OCI-LY3 (cell line): ENCODE measurements at regions not wholly inside any gene's neighbourhood (a gene's known extent, or its start where the extent isn't known, plus 50 kb on each side); places are given as distances from the start of the nearest gene placed in this dataset.

ENCODE experiments used
- H2AFZ ChIP-seq: fragments of 200-600, 300-600 bp; shearing (Covaris generic); 2 replicates; pipeline ENCODE4 v1.6.0; 2014; ENCODE audit warnings: antibody characterized with exemption, low read depth, low read length
- H3K27ac ChIP-seq: fragments of 200-600, 300-600 bp; sonication (generic); 2 replicates; pipeline ENCODE4 v1.5.1; 2014; ENCODE audit warnings: mild to moderate bottlenecking, low read length, moderate library complexity, mixed read lengths
- H3K27me3 ChIP-seq: fragments of 200-600, 300-600 bp; sonication (generic); 2 replicates; pipeline ENCODE4 v1.6.1; 2014; ENCODE audit warnings: low read depth, low read length, mixed read lengths
- H3K36me3 ChIP-seq: fragments of 200-600, 300-600 bp; sonication (generic); replicated peaks from 2 replicates; pipeline ENCODE3; 2014; ENCODE audit warnings: low read depth, low read length, mixed read lengths
- H3K4me1 ChIP-seq: fragments of 300-600, 200-600 bp; sonication (generic); 2 replicates; pipeline ENCODE4 v1.6.1; 2014; ENCODE audit warnings: low read length, mixed read lengths
- H3K4me2 ChIP-seq: fragments of 200-600, 300-600 bp; sonication (generic); 2 replicates; pipeline ENCODE4 v1.6.1; 2014; ENCODE audit warnings: low read length, mixed read lengths
- H3K4me3 ChIP-seq: fragments of 300-600, 200-600 bp; sonication (generic); 2 replicates; pipeline ENCODE4 v1.5.1; 2014; ENCODE audit warnings: antibody characterized with exemption, mild to moderate bottlenecking, low read length, moderate library complexity
- H3K79me2 ChIP-seq: fragments of 300-600, 200-600 bp; shearing (Covaris generic); 2 replicates; pipeline ENCODE4 v1.6.1; 2014; ENCODE audit warnings: mild to moderate bottlenecking, low read length, mixed read lengths
- H3K9ac ChIP-seq: fragments of 300-600, 200-600 bp; shearing (Covaris generic); 2 replicates; pipeline ENCODE4 v1.6.0; 2014; ENCODE audit warnings: mild to moderate bottlenecking, low read length, moderate library complexity
- H3K9me3 ChIP-seq: fragments of 200-600, 300-600 bp; shearing (Covaris generic); 2 replicates; pipeline ENCODE4 v1.6.1; 2014; ENCODE audit warnings: low read length, mixed read lengths; ENCODE audit not compliant: insufficient read depth
- H4K20me1 ChIP-seq: fragments of 200-600, 300-600 bp; sonication (generic); 2 replicates; pipeline ENCODE4 v1.6.1; 2016; ENCODE audit warnings: low read length, mixed read lengths; ENCODE audit not compliant: insufficient read depth
- CTCF ChIP-seq: fragments of 200-600, 300-600 bp; sonication (generic); IDR thresholded peaks from 2 replicates; pipeline ENCODE4 v1.5.1; 2014; ENCODE audit warnings: antibody characterized with exemption, low read length, low read depth
- EZH2phosphoT487 ChIP-seq: fragments of 200-600 bp; shearing (Covaris generic); IDR thresholded peaks from 2 replicates; pipeline ENCODE4 v1.6.1; 2018; ENCODE audit warnings: antibody characterized with exemption, mixed run types, low read depth

- H3K27me3 ChIP-seq: peaks cover 12% of the 10 kb centered on the region
- no peaks in the 10 kb centered on the region for H3K9me3 ChIP-seq
- H3K4me1 ChIP-seq: peaks cover 5% of the 10 kb centered on the region
- H3K27ac ChIP-seq: no peak overlapping the region
- H2AFZ ChIP-seq: no peak overlapping the region
- H3K9ac ChIP-seq: no peak overlapping the region
- H3K4me3 ChIP-seq: no peak overlapping the region
- no peak overlapping the region for H3K4me2 ChIP-seq
- H4K20me1 ChIP-seq: no peaks in the 10 kb centered on the region
- no peak for TF ChIP-seq EZH2phosphoT487
- no peak for TF ChIP-seq CTCF
- H3K79me2 ChIP-seq: no peaks in the 10 kb centered on the region
- H3K36me3 ChIP-seq: no peaks in the 10 kb centered on the region
Observed at GRCh38 chr3:44179246-44179645, 62.4 kb upstream of the TOPAZ1 start.

- no peak overlapping the region for H3K27ac ChIP-seq
- H3K4me2 ChIP-seq: peak overlapping the region; percentile 65
- no peaks in the 10 kb centered on the region for H3K79me2 ChIP-seq
- H2AFZ ChIP-seq: 0 out of 2 replicates have a peak overlapping the region, but pooled peaks have one; percentile 8
- H4K20me1 ChIP-seq: no peaks in the 10 kb centered on the region
- H3K9ac ChIP-seq: no peak overlapping the region
- H3K4me3 ChIP-seq: peak overlapping the region; percentile 41
- no peaks in the 10 kb centered on the region for H3K9me3 ChIP-seq
- no peaks in the 10 kb centered on the region for H3K36me3 ChIP-seq
- peak; percentile 34 for TF ChIP-seq CTCF
- no peak for TF ChIP-seq EZH2phosphoT487
- H3K27me3 ChIP-seq: peaks cover 7% of the 10 kb centered on the region; the same call in 1 of the 2 replicates
- H3K4me1 ChIP-seq: peaks cover 38% of the 10 kb centered on the region
Observed at GRCh38 chr3:44184319-44184953, 57.2 kb upstream of the TOPAZ1 start.

- Histone ChIP-seq H3K9me3 (no peaks in the 10 kb centered on the region), H3K27me3 (peaks cover 7% of the 10 kb centered on the region; the same call in 1 of the 2 replicates), H3K9ac (no peak overlapping the region), H3K36me3 (no peaks in the 10 kb centered on the region), H3K79me2 (no peaks in the 10 kb centered on the region), H3K4me2 (no peak overlapping the region), H3K4me1 (peaks cover 38% of the 10 kb centered on the region), H3K27ac (no peak overlapping the region), H2AFZ (no peak overlapping the region), H3K4me3 (no peak overlapping the region), H4K20me1 (no peaks in the 10 kb centered on the region)
- TF ChIP-seq EZH2phosphoT487 (no peak), CTCF (no peak)
Observed at GRCh38 chr3:44185396-44185915, 56.2 kb upstream of the TOPAZ1 start.

- H4K20me1 ChIP-seq: no peaks in the 10 kb centered on the region
- H3K4me2 ChIP-seq: 0 out of 2 replicates have a peak overlapping the region, but pooled peaks have one; percentile 41
- H3K9ac ChIP-seq: no peak overlapping the region
- H3K9me3 ChIP-seq: no peaks in the 10 kb centered on the region
- H3K4me1 ChIP-seq: peaks cover 38% of the 10 kb centered on the region
- no peaks in the 10 kb centered on the region for H3K36me3 ChIP-seq
- no peak overlapping the region for H3K27ac ChIP-seq
- H2AFZ ChIP-seq: no peak overlapping the region
- TF ChIP-seq EZH2phosphoT487 (no peak), CTCF (no peak)
- no peak overlapping the region for H3K4me3 ChIP-seq
- peaks cover 7% of the 10 kb centered on the region; the same call in 1 of the 2 replicates for H3K27me3 ChIP-seq
- H3K79me2 ChIP-seq: no peaks in the 10 kb centered on the region
Observed at GRCh38 chr3:44186111-44186672, 55.5 kb upstream of the TOPAZ1 start.
